Osteocyte (in vitro differentiated cells): ENCODE measurements at regions not wholly inside any gene's neighbourhood (a gene's known extent, or its start where the extent isn't known, plus 50 kb on each side); places are given as distances from the start of the nearest gene placed in this dataset.

Experiments
- DNase-seq: peaks from one replicate; pipeline ENCODE4 v3.0.0; 2021; ENCODE audit warnings: mixed read lengths; ENCODE audit not compliant: unreplicated experiment; ENCODE audit errors: extremely low spot score
- H3K27ac Mint-ChIP-seq: one replicate; pipeline ENCODE4 v1.8.0; 2021; ENCODE audit warnings: mild to moderate bottlenecking, mixed read lengths; ENCODE audit not compliant: unreplicated experiment
- H3K27me3 Mint-ChIP-seq: one replicate; pipeline ENCODE4 v1.8.0; 2021; ENCODE audit warnings: mixed read lengths; ENCODE audit not compliant: unreplicated experiment
- H3K36me3 Mint-ChIP-seq: one replicate; pipeline ENCODE4 v1.8.0; 2021; ENCODE audit warnings: mixed read lengths; ENCODE audit not compliant: unreplicated experiment
- H3K4me1 Mint-ChIP-seq: one replicate; pipeline ENCODE4 v1.8.0; 2021; ENCODE audit warnings: mixed read lengths; ENCODE audit not compliant: unreplicated experiment
- H3K4me3 Mint-ChIP-seq: one replicate; pipeline ENCODE4 v1.8.0; 2021; ENCODE audit warnings: mild to moderate bottlenecking, moderate library complexity, mixed read lengths; ENCODE audit not compliant: unreplicated experiment
- H3K9me3 Mint-ChIP-seq: one replicate; pipeline ENCODE4 v1.8.0; 2021; ENCODE audit warnings: mixed read lengths; ENCODE audit not compliant: unreplicated experiment
- TF ChIP-seq, protein P1 (sequence below): fragments of 200-600 bp; sonication (generic); IDR thresholded peaks from 2 replicates; pipeline ENCODE4 v1.5.0; 2021; ENCODE audit warnings: antibody characterized with exemption, mild to moderate bottlenecking, moderate library complexity

DNA sequence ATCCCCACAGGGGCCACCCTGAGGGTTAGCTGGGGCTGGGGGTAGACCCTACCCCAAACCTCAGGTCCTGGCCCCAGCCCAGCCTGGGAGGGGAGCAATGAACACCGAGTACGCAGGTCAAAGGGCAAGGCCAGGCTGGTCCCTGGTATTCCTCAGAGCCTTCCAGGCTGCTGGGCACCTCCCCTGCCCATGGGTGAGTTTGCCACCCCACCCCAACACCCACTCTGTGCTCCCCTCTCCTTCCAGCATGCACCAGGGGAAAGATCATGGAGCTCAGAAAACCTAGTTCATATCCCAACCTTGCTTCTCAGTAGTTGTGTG is 103.9 kb upstream of the FOXP4 start:
- H3K36me3 Mint-ChIP-seq, result no peaks in the 10 kb centered on the region
- no peak overlapping the region for H3K27ac Mint-ChIP-seq
- H3K4me1 Mint-ChIP-seq, result peaks cover 17% of the 10 kb centered on the region
- no peak overlapping the region for H3K4me3 Mint-ChIP-seq
- TF ChIP-seq, protein P1, sequence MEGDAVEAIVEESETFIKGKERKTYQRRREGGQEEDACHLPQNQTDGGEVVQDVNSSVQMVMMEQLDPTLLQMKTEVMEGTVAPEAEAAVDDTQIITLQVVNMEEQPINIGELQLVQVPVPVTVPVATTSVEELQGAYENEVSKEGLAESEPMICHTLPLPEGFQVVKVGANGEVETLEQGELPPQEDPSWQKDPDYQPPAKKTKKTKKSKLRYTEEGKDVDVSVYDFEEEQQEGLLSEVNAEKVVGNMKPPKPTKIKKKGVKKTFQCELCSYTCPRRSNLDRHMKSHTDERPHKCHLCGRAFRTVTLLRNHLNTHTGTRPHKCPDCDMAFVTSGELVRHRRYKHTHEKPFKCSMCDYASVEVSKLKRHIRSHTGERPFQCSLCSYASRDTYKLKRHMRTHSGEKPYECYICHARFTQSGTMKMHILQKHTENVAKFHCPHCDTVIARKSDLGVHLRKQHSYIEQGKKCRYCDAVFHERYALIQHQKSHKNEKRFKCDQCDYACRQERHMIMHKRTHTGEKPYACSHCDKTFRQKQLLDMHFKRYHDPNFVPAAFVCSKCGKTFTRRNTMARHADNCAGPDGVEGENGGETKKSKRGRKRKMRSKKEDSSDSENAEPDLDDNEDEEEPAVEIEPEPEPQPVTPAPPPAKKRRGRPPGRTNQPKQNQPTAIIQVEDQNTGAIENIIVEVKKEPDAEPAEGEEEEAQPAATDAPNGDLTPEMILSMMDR, result no peak
- H3K9me3 Mint-ChIP-seq, result no peaks in the 10 kb centered on the region
- peaks cover 25% of the 10 kb centered on the region for H3K27me3 Mint-ChIP-seq
- no peak for DNase-seq

DNA sequence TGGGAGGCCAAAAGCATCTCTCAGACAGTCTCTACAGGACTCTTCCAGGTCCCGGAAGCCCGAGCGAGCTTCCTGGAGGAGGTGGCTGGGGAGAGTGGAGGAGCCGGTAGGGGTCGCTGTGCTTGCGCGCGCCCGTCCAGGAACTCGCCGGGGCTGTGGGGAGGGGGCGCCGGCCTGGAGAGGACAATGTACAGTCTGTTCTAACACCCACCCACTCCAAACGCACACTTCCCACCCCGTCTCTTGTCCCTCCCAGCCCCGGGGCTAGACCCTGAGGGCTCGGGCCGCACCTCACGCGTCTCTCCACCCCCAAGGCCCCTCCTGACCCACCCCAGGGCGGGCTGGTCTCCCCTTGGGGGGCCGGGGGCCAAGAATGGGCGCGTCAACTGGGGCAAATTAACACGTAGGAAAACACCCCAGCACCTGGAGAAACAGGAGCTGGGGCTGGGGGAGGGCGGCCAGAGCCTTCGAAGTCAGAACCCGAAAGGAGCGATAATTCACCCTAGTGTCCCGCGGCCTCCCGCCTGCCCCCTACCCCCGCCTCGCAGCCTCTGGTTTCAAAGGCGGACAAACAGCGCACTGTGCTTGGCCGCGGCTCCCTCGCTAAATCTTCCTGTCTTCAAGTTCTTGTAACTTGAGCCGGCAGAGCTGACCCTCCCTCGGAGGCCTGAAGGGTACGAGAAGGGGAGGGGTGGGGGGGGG is 103.2 kb upstream of the FOXP4 start:
- no peak overlapping the region for H3K27ac Mint-ChIP-seq
- peaks cover 17% of the 10 kb centered on the region for H3K4me1 Mint-ChIP-seq
- peak overlapping the region; percentile 22 for H3K4me3 Mint-ChIP-seq
- TF ChIP-seq, protein P1, result peak; percentile 76
- no peaks in the 10 kb centered on the region for H3K9me3 Mint-ChIP-seq
- peaks cover 23% of the 10 kb centered on the region for H3K27me3 Mint-ChIP-seq
- no peaks in the 10 kb centered on the region for H3K36me3 Mint-ChIP-seq
- DNase-seq, result no peak

DNA sequence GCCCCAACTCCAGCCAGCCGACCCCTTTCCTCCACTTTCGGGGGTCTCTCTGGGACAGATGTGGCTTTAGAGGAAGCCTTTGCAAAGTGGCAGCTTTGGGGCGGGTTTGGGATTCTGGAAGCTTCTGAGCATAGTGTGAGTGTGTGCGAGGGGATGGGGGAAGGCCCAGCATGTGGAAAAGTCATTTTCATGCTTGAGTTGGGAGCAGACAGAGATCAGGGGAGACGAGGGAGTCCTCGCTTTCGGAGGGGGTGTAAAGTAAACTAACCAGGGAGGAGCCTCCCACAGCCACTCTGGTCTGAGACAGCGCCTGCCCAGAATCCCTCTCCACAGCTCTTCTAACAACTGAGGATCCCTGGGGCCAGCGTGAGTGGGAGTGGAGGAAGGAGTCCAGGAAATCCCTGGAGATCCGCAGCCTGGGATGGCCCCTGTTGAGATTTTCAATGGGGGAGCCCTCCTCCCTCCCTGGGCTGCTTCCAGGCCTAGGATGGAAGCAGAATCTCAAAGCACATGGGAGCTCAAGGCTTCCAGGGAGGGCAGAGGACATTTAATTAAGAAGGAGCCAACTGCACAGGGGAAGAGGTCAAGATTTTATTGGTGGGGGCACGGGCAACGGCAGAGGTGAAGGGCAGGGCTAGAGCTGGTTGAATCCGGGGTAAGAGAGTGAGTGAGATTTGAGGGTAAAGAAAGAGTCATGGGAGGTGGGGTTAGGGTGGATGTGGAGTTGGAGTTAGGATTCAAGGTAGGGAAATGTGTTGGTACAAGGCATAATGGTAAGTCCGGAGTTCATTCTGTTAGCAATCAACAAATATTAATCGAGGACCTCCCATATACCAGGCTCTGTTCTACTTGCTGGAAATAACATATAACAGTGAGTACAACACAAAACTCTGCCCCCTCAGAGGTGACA is 102.3 kb upstream of the FOXP4 start:
- peak overlapping the region; percentile 1 for H3K27ac Mint-ChIP-seq
- no peaks in the 10 kb centered on the region for H3K9me3 Mint-ChIP-seq
- TF ChIP-seq, protein P1, result no peak

DNA sequence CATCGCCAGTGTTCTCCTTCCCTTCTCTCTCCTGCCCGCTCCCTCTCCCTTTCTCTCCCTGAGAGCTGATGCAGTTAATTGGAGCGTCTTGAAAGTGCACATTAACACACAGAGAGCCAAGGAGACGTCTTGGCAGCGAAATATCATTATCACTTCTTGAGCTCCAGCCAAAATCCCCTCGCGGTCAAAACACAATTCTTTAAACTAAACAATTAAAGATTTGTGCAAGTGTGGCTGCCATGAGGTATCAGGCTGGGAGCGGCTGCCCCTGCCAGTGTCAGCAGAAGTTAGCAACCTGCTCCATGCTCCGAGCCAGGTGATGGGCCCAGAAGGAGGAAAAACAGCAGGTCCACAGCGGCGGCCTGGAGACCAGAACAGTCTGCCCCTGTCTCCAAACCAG is 100.9 kb upstream of the FOXP4 start:
- H3K36me3 Mint-ChIP-seq, result no peaks in the 10 kb centered on the region
- DNase-seq, result no peak
- H3K9me3 Mint-ChIP-seq, result no peaks in the 10 kb centered on the region
- no peak overlapping the region for H3K27ac Mint-ChIP-seq
- TF ChIP-seq, protein P1, result no peak
- no peak overlapping the region for H3K4me3 Mint-ChIP-seq
- peaks cover 8% of the 10 kb centered on the region for H3K27me3 Mint-ChIP-seq
- peaks cover 27% of the 10 kb centered on the region for H3K4me1 Mint-ChIP-seq

More for the DNA sequence above, 102.3 kb upstream of the FOXP4 start:
- H3K4me3 Mint-ChIP-seq, result no peak overlapping the region
- peaks cover 17% of the 10 kb centered on the region for H3K4me1 Mint-ChIP-seq
- no peaks in the 10 kb centered on the region for H3K36me3 Mint-ChIP-seq
- no peak for DNase-seq
- peaks cover 20% of the 10 kb centered on the region for H3K27me3 Mint-ChIP-seq

DNA sequence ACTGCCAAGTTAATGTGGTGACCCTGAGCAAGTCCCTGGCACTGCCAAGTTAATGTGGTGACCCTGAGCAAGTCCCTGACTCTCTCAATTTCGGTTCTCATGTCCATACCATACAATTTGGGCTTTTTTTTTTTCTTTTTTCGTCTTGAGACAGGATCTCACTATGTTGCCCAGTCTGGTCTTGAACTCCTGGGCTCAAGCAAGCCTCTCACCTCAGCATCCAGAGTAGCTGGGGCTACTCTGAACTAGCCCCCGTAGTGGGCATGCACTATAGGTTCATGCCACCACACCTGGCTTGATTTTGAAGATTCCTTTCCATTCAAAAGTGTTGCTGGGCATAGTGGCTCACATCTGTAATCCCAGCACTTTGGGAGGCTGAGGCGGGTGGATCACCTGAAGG is 100.0 kb upstream of the FOXP4 start:
- peaks cover 3% of the 10 kb centered on the region for H3K27me3 Mint-ChIP-seq
- no peaks in the 10 kb centered on the region for H3K36me3 Mint-ChIP-seq
- TF ChIP-seq, protein P1, result no peak
- no peak overlapping the region for H3K4me3 Mint-ChIP-seq
- H3K4me1 Mint-ChIP-seq, result peaks cover 27% of the 10 kb centered on the region
- DNase-seq, result no peak
- no peak overlapping the region for H3K27ac Mint-ChIP-seq
- H3K9me3 Mint-ChIP-seq, result no peaks in the 10 kb centered on the region
